8988T (cell line): ENCODE measurements at regions not wholly inside any gene's neighbourhood (a gene's known extent, or its start where the extent isn't known, plus 50 kb on each side); places are given as distances from the start of the nearest gene placed in this dataset.

Experiments used
- DNase-seq: peaks from one replicate; pipeline ENCODE4 v3.0.0; 2011

DNA sequence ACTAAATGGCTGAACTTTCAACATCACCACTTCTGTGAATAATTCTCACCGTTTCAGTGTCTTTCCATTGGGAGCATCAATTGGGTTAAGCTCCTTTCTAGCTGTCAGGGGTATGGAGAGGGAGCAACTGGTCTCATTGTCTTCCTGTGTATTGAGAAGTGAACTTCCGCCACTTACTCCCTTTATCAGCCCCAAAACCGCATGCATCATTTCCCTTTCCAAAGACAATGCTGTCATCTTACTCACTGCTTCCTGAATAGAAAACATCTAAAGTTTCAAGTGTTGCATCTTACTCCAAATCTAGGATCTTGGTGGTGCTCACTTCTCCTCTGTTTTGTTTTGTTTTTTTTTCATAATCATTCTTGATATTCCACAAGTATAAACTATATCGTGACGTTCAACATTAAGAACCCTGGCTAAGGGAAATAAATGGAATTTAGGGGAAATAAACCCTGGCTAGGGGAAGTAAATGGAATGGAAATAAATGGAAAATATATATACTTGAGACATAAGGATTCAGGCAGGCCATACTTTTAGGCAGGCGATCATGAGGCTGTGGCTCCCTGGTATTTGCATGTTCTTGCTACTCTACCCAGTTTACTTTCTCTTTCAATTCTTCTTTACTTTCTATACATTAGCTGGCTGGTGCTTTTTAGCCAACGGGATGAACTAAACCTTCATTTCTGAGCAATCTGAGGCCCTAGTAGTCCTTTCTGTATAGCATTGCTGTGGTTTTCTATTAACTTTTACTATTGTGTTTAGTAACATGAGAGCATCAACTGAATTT lies 371.9 kb downstream of the BMPER start:
- DNase-seq, result no peak

DNA sequence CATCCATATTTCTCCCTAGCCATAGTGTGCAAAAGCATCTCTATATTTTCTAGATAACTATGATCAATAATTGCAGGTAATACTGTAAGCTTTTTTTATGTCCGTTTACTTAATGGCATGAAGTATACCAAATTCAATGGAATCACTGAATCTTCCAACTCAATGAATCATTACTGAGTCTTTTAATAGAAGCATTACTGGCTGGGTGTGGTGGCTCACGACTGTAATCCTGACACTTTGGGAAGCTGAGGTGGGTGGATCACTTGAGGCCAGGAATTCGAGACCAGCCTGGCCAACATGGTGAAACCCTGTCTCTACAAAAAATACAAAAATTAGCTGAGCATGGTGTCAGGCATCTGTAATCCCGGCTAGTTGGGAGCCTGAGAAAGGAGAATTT lies 372.5 kb downstream of the BMPER start:
- DNase-seq, result no peak

DNA sequence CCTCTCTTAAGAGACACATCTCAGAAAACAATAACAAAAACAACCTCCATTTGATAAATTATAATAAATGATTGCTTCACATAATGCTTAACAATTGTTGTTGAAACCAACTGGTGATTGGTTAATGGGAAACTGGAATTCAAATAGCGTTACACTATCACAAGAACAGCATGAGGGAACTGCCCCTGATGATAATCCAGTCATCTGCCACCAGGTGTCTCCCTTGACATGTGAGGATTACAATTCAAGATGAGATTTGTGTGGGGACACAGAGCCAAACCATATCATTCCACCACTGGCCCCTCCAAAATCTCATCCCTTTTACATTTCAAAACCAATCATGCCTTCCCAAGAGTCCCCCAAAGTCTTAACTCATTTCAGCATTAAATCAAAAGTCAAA lies 375.9 kb downstream of the BMPER start:
- no peak for DNase-seq

DNA sequence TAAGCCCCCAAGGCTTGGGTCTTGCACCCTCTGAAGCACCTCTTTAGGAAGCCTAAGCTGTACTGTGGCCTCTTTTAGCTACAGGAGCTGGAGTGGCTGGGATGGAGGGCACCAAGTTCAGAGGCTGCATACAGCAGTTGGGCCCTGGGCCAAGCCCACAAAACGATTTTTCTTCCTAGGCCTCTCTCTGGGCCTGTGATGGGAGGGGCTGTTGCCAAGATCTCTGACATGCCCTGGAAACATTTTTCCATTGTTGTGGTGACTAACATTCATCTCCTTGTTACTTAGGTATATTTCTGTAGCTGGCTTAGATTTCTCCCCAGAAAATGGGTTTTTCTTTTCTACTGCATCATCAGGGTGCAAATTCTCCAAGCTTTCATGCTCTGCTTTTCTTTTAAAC lies 375.7 kb upstream of the NPSR1 start:
- no peak for DNase-seq

DNA sequence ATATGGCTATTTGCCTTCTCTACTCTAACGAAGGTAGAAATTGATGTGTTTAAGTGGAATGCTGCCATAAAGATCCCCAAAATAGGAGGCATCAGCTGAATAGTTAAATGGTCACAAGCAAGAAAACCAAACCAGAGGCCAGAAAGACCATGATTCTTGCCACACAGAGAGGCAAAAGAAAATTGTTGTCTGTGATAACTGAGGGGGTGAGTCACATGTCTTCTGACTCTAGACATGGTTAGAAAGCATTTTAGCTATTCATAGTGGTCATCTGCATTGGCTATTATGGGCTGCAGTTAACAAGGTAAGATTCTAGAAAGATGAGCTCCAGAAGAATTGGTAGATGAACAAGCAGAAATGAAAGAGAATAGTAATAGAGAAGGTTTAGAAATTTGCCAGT lies 361.4 kb upstream of the NPSR1 start:
- DNase-seq, result no peak

DNA sequence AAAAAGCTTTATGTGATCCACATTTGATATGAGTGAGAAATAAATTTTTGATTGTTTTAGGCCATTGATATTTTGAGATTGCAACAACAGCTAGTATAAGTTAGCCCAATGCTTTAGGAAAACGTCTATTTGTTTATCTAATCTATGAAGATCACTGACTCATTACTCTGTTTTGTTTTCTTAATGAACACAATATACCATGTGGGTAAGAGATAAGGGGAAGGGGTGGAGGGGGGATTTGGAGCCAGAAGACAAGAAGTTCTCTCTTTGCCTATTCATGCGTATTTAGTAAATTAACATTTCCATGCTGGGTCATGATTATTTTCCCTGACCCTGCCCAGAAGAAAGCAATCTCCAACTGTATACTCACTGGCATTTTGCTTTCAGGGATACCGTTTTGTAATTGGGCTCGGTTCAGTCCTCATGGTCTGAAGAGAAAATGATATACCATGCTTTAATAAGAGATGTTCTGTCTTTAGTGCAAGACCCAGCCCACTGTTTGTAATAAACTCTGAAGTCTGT lies 359.5 kb upstream of the NPSR1 start:
- no peak for DNase-seq

DNA sequence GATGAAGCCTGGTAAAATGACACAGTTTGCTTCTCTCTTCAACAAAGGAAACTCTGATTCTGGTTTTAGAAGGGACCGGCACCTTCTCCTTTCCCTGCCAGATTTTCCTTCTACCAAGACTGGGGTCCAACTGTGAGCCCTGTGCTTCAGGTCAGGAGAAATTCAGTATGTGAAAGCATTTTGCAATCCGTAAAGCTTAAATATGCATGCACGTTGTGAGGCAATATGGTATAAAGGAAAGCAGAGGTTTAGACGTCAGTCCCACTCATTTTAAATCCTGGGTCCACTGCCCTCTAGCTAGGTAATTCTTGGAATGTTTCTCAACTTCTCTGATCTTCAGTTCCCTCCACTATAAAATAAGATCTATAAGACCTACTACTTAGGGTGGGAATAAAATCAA lies 359.0 kb upstream of the NPSR1 start:
- no peak for DNase-seq

DNA sequence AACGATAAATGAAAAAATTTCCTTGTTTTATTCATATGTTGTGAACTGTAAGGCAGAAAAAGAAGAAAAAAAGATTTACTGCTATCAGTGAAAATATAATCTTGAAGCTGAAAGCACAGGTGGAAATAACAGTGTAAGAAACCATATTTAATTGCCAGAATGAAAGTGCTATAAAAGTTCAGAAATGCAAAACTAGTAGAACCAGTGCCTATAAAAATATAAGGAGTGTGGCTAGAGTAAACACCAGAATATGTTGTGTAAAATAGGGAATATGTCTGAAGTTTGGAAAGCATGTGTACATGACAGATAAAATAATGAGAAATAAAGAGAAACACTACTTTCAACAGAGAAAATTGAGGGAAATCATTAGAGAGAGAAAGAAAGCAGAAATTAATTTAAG lies 350.5 kb upstream of the NPSR1 start:
- DNase-seq, result no peak

DNA sequence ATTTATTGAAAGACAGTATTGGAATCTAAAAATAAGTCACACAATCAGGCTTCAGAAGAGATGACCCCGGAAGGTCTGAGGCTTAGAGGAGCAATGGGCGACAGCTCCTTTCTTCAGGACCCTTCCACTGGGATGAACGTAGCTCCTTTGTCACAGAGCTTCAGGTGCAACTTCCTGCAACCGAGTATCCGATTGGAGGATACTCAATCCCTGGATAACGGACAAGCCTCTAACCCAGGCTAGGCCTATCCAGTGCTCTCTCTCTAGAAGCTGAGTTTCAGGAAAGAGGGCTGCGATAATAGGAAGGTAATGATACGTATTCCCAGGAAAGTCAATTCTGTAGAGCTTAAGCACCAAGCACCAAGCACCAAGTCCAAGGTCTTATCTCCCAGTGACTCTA lies 349.4 kb upstream of the NPSR1 start:
- no peak for DNase-seq

DNA sequence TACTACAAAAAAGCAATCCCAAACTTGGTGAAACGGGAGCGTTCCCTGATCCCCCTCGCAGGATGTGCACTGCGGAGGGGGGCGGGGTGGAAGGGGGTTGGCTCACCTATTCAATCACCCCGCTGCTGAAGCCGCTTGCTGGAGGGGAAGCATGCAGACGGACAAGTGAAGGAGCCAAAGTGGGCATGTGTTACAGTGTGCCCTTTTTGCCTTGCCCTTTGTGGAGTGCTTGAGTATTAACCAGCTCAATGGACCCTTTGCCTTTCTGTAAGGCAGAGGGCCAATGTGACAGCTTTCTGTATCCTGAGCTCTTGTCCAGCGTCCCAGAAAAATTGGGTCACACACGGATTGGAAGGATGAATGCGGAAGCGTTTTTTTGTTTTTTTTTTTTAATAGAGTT lies 348.9 kb upstream of the NPSR1 start:
- no peak for DNase-seq

DNA sequence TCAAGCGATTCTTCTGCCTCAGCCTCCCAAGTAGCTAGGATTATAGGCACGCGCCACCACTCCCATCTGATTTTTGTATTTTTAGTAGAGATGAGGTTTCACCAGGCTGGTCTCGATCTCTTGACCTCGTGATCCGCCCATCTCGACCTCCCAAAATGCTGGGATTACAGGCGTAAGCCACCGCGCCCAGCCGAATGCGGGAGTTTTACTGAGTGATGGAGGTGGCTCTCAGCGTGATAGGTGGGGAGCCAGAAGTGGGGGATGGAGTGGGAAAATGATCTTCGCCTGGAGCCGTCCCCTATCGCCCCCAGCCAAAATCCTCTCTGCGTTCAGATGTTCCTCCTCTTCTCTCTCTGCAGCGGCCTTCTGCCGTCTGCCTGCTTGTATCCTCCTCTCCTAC lies 348.4 kb upstream of the NPSR1 start:
- DNase-seq, result no peak

DNA sequence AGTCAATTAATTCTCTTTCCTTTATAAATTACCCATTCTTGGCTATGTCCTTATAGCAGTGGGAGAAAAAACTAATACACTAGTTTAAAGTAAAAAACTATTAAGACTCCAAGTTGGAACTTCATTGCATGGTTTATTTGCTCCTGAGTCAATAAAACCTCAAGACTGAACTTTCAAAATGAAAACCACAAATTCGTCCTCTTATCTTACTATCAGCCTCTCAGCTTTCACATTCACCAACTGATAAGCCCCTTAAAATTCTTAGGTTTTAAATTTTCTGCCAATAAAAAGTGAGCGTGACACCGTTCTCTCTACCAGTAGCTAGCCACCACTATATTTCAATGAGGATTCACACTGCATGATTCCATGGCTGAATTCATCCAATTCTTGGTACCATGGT lies 346.4 kb upstream of the NPSR1 start:
- DNase-seq, result no peak

DNA sequence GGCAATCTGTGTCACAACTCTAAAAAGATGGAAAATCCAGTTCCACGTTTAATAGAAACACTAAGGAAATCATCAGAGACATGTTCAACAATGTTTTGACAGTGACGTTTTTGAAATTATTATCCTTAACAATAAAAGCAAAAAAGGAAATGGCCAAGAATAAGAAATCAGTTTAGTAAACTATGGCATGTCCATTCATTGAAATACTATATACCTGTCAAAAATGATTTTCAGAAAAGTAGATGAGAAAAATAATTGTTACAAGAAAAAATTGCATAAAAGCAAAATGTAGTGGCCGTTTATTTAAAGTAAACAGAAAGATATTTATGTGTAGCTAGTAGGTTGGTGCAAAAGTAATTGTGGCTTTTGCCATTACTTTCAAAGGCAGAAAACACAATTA lies 345.4 kb upstream of the NPSR1 start:
- no peak for DNase-seq

DNA sequence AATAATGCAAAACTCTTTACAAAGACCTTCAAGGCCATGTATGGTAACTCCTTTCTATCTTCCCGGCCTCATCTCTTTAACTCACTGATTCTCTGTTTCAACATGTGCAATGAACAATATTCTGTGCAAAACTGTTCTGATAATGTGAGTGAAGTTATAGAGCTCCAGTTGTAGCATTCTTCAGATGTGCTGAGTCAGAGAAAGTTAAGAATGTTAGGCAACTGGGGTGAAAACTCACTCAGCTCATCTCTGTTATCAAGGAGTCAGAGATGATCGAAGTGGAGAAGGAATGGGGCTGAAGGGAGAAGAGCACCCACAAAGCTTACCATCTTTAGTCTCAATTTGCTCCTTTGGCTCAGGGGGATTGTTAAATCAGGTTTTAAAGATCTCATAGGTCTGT lies 344.7 kb upstream of the NPSR1 start:
- no peak for DNase-seq

DNA sequence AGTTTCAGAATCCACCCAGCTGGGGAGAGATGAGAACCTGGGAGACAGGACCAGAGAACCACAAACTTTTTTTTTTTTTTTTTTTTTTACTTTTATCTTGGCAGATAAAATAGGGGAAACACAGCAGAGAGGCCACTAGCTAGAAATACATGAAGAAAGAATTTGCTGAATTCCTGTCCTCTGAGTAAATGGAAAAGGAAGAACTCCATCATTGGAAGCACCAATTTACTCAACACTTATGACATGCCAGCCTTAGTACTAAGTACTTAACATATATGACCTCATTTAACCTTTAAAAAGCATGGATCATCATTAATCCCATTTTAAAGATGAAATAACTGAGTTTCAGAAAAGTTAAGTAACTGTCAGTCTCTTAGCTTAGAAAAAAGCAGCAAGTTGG lies 343.0 kb upstream of the NPSR1 start:
- DNase-seq, result no peak

DNA sequence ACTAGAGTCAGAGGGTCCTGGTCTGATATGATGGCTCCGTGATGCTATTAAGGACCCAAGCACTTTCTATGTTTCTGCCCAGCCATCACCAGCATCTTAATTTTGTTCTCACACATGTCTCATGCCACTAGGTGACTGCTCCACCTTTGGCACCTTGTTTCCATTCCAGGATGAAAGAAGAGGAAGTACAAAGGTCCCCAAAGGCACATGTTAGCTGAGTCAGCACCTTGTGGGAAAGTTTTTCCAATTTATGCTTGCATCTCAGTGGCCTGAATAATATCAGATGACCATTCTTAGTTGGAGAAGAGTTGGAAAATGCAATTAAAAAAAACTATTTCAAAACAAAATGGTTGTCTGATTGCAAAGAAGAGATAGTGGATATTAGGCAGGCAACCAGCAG lies 341.0 kb upstream of the NPSR1 start:
- no peak for DNase-seq

DNA sequence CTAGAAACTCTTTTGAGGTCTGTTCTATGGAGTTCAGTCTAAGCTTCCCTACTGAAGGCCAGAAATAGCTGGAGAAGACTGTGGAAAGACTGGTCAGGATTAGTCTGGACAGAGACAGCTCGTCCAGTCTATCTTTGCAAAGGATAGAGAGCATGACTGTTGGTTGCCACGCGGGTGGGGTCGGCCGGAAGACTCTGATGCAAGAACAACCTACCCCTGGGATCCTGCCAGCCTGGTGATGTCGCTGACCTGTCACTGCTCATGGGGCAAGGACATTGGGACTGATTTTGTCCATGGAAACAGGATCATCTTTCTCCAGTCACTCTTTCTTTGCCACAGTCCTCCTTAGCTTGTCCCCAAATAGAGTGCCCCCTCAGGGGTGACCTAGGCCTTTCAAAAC lies 337.6 kb upstream of the NPSR1 start:
- no peak for DNase-seq

DNA sequence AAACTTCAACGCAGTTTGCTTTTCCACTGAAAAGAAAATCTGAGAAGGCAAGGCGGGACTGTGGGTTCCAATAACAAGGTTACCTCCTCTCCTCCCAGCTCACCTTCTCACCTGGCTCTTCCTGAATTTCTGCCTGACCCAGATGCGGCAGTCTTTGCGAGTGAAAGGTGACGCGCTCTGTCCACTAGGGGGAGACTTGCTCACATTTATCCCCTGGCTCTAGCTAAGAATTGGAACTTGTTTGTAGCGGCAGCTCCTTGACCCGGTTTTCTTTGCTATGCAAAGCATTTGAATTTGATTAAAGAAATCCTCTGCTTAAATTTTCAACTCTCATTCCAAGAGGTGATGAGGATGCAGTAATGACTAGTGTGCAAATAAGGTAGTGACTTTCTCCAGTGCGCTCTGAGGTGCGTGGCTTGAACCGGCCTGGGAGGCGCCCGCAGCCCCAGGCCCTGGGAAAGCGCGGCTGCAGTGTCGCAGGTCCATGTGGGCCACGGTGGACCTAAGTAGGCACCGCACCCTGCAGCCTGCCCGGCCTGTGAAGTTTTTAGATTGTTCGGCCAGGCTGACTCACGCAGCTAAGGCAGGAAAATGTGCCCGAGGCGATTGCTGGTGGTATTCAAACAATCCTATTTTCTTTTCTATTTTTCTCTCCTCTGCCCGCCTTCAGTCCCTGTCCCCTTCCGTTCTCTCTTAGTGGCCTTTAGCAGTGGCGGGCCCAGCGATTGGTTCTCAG lies 336.9 kb upstream of the NPSR1 start:
- DNase-seq, result peak; percentile 28

DNA sequence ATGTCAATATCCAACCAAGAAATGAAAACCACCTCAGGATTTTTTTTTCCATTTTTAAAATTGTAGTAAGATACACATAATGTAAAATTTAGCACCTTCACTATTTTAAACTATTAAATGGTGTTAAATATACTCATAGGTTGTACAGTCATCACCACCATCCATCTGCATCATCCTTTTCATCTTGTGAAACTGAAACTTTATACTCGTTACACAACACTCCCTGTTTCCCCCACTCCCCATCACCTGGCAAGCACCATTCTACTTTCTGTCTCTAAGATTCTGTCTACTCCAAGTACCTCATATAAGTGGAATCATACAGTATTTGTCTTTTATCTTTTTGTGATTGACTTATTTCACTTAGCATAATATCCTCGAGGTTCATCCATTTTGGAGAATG lies 335.2 kb upstream of the NPSR1 start:
- no peak for DNase-seq

DNA sequence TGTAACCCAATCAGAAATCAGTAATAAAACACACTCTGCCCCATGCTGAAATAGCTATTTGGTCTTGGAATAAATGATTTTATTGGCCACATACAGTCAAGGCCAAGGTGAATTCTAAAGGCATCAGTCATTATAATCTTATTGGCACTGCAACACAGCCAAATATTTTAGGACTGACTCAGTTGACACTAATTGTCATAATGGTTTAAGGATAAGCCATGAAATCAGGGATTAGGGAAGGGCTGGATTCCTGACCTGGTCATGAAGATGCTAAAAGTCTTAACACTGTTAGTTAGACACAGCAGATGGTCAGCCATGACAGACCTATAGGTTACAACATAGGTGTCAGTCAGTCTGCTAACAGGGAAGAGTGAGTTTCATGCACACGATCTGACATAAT lies 330.3 kb upstream of the NPSR1 start:
- DNase-seq, result no peak

DNA sequence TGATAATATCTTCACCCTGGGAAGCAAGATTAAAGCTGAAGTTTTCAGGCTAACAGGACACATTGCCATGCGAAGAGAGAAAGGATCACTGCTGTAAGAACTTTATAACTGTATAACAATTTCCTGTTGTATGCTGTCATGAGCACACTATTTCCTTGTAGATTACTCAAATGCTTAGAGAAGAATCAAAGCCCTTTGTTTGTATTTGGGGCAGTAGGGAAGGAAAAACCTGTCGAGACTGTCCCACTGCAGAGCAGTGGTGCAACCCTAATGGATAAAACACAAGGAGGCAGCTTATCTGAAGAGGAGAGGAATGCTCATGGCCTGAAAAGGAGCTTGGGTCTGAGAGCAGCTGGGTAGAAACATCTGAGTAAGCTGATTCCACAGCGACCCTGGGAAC lies 327.7 kb upstream of the NPSR1 start:
- DNase-seq, result no peak

DNA sequence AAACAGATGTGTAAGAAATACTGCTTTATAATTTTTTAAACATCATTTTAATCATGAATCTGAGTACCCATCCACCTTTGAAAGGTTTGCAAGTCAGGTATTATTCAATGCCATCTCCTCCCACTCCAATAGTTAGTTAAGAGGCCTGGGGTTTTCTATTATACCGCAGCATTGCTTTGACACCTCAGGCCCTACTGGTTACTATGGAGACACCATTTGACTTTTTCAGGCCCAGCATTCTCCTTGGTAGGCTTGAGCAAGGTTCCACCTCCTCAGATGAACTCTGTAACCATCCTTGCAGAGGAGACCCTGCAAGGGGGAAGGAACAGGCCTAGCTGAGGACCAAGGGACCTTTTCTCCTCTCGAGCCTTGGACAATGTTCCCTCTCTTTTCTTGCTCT lies 326.9 kb upstream of the NPSR1 start:
- no peak for DNase-seq

DNA sequence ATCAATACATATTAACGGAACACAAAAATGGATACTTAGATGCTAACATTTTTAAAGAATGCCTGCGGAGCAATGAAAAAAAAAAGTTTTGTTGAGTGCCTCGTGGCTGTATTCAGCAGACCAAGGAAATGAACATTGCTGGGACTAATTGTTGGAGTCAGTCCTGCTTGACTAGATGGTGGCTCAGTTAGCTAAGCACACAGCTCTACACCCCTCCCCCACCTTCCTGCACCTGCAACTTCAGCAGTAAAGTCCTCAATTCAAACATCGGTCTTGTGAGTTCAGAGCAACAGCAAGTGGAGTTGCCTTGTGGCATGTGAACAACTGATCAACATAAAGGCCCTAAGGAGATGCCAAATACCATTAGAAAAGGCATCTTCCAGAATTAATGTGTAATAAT lies 326.0 kb upstream of the NPSR1 start:
- DNase-seq, result no peak

DNA sequence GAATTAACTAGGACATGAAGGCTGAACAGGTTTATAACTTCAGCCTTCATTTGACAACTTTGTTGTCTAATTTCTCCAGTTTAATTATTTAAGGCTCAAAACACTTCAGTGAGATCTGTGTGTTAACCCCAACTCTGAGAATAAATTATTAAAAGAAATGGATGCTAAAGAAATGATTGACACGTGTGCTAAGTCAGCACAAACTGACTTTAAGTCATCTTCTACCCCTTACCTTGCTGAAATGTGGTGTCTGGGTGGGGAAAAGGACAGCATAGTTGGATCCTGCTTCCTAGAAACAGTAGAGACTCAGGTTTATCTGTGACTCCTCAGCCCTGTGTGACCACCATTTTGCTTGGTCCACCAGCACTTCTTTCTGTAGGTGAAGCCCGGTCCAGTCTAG lies 324.8 kb upstream of the NPSR1 start:
- DNase-seq, result no peak

DNA sequence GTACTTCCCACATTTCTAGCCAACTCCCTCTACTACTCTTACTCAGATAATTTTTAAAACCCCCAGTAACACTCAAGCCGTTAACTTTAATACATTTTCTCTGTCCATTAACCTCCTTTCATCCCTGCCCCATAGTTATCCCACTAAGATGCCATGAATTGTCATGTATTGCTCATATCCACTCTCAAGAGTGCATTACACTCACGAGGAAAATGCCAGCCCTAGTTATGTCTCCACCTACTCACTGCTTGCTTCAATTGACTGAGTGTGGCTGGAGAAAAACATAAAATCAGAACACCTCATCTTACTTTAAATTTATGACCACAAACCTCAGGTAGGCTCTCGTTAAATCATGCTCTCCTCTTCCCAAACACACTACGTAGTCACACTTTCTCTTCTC lies 324.1 kb upstream of the NPSR1 start:
- no peak for DNase-seq
